Naive thymus-derived CD4-positive, alpha-beta T cell (primary cell): ENCODE measurements at regions not wholly inside any gene's neighbourhood (a gene's known extent, or its start where the extent isn't known, plus 50 kb on each side); places are given as distances from the start of the nearest gene placed in this dataset.

Experiments used
- ATAC-seq: fragments of 150-1000 bp; cut with Tn5 transposase; 2 replicates; pipeline ENCODE4 v1.10.0; 2021; ENCODE audit warnings: mild to moderate bottlenecking, moderate library complexity
- CTCF ChIA-PET: fragments of 350-600 bp; sonication (Branson Sonifier 250); formaldehyde crosslinking; loops from one replicate; lab custom pipeline; 2021; ENCODE audit warnings: antibody characterized with exemption; lab: Charles Lee
- POLR2A ChIA-PET: fragments of 350-600 bp; sonication (Branson Sonifier 250); formaldehyde crosslinking; loops from one replicate; lab custom pipeline; 2021; ENCODE audit warnings: antibody characterized with exemption, inconsistent platforms; lab: Charles Lee
- DNase-seq, 9 donors: peaks; one replicate each; pipeline versions ENCODE4 v3.0.0 to v3.0.0-alpha.2; 2020 to 2022; ENCODE audit warnings: mixed read lengths in 1 of 9
- H3K27ac ChIP-seq: one replicate; pipeline ENCODE4 v1.7.0; 2013; ENCODE audit warnings: mild to moderate bottlenecking, low read depth, low read length, moderate library complexity
- H3K27me3 ChIP-seq, 2 donors: one replicate each; pipeline ENCODE4 v1.7.0; 2013; ENCODE audit warnings: low read length in 2 of 2, mild to moderate bottlenecking in 2 of 2, moderate library complexity in 2 of 2; ENCODE audit not compliant: control insufficient read depth in 2 of 2, insufficient read depth in 2 of 2
- H3K36me3 ChIP-seq, 3 experiments: 1 replicate in 2 of 3; 2 replicates in 1 of 3; pipeline ENCODE4 v1.7.0; 2013; ENCODE audit warnings: low read length in 3 of 3, mild to moderate bottlenecking in 3 of 3, moderate library complexity in 1 of 3; ENCODE audit not compliant: insufficient read depth in 3 of 3, control insufficient read depth in 2 of 3
- H3K4me1 ChIP-seq, 2 donors: one replicate each; pipeline ENCODE4 v1.7.0; 2013; ENCODE audit warnings: low read length in 2 of 2, mild to moderate bottlenecking in 2 of 2, moderate library complexity in 1 of 2; ENCODE audit not compliant: control insufficient read depth in 2 of 2, insufficient read depth in 2 of 2
- H3K4me3 ChIP-seq: 2 replicates; pipeline ENCODE4 v1.7.0; 2013; ENCODE audit warnings: mild to moderate bottlenecking, low read length
- H3K9me3 ChIP-seq, 3 experiments: 1 replicate in 2 of 3; 2 replicates in 1 of 3; pipeline ENCODE4 v1.7.0; 2013; ENCODE audit warnings: low read length in 3 of 3; ENCODE audit not compliant: control insufficient read depth in 2 of 3
- H3K27ac Mint-ChIP-seq, 9 donors: one replicate each; pipeline ENCODE4 v1.8.0; 2020 to 2022; ENCODE audit warnings: mixed read lengths in 9 of 9, mild to moderate bottlenecking in 8 of 9, moderate library complexity in 5 of 9, inconsistent platforms in 2 of 9
- H3K27me3 Mint-ChIP-seq, 5 donors: one replicate each; pipeline ENCODE4 v1.8.0; 2021 to 2022; ENCODE audit warnings: mixed read lengths in 5 of 5, mild to moderate bottlenecking in 1 of 5
- H3K36me3 Mint-ChIP-seq, 5 donors: one replicate each; pipeline ENCODE4 v1.8.0; 2020 to 2022; ENCODE audit warnings: mixed read lengths in 5 of 5, mild to moderate bottlenecking in 3 of 5, inconsistent platforms in 1 of 5
- H3K4me1 Mint-ChIP-seq, 7 donors: one replicate each; pipeline ENCODE4 v1.8.0; 2020 to 2022; ENCODE audit warnings: mixed read lengths in 7 of 7, mild to moderate bottlenecking in 3 of 7, inconsistent platforms in 1 of 7
- H3K4me3 Mint-ChIP-seq, 10 donors: one replicate each; pipeline ENCODE4 v1.8.0; 2020 to 2022; ENCODE audit warnings: mild to moderate bottlenecking in 10 of 10, mixed read lengths in 10 of 10, moderate library complexity in 6 of 10, inconsistent platforms in 2 of 10
- H3K9me3 Mint-ChIP-seq, 11 donors: one replicate each; pipeline ENCODE4 v1.8.0; 2020 to 2022; ENCODE audit warnings: mixed read lengths in 11 of 11, mild to moderate bottlenecking in 4 of 11, inconsistent platforms in 1 of 11, moderate library complexity in 1 of 11
- intact Hi-C, 2 donors: fragments of 100-400 bp; cut with micrococcal nuclease; formaldehyde crosslinking; loops; one replicate each; pipeline ENCODE4 v1.15.1; 2023

DNA sequence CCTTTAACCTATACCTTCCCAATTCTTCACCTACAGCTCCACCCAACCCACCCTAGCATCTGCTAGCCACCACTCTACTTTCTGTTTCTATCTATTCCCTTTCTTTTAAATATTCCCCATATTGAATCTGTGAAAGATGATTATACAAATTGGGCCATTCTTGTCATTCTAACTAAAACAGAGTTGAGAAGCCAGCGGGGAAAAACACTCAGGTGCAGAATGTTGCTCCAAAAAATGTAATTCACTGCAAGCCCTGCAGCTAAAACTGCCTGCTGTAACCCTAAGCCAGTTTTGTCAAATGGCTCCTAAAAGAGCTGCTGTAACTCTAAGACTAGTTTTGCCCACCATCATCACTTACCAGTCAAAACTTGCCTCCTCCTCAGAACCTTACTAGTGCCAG is 1468.6 kb upstream of the MIR17HG start:
- intact Hi-C loops, result no loop called here
- POLR2A ChIA-PET, result interaction anchor here (0.6 kb wide), 1 partner anchor 34 kb away, joined by 3 read pairs; no protein-coding TSS in a partner anchor
- no peaks in the 10 kb centered on the region for H3K4me1 Mint-ChIP-seq

DNA sequence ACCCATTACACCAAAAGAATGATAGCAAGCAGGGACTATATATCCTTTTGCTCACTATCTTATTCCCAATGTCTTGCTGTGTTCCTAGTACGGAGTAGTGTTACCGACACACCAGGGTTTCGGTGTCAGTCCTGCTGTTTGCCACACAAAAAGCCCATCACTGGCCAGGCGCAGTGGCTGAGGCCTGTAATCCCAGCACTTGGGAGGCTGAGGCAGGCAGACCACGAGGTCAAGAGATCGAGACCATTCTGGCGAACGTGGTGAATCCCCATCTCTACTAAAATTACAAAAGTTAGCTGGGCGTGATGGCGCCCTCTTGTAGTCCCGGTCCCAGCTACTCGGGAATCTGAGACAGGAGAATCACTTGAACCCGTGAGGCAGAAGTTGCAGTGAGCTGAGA is 1467.3 kb upstream of the MIR17HG start:
- H3K4me3 Mint-ChIP-seq, result no peak overlapping the region
- ChIA-PET POLR2A (no interaction called here), CTCF (no interaction called here)
- H3K27ac Mint-ChIP-seq, result no peak overlapping the region
- H3K9me3 Mint-ChIP-seq, result peaks cover 0 to 17% (median 3%) of the 10 kb centered on the region in 11 donors
- Histone ChIP-seq H3K27me3 (no peaks in the 10 kb centered on the region), H3K9me3 (no peaks in the 10 kb centered on the region), H3K4me3 (no peak overlapping the region), H3K4me1 (no peaks in the 10 kb centered on the region), H3K27ac (no peak overlapping the region), H3K36me3 (no peaks in the 10 kb centered on the region)
- no peaks in the 10 kb centered on the region for H3K4me1 Mint-ChIP-seq
- DNase-seq (no peak), ATAC-seq (no peak)
- no peaks in the 10 kb centered on the region for H3K36me3 Mint-ChIP-seq
- intact Hi-C loops, result no loop called here
- H3K27me3 Mint-ChIP-seq, result no peaks in the 10 kb centered on the region

More for the DNA sequence above, 1468.6 kb upstream of the MIR17HG start:
- no peaks in the 10 kb centered on the region for H3K36me3 Mint-ChIP-seq
- no peaks in the 10 kb centered on the region for H3K27me3 ChIP-seq
- no peaks in the 10 kb centered on the region for H3K27me3 Mint-ChIP-seq
- H3K27ac ChIP-seq, result no peak overlapping the region
- no peaks in the 10 kb centered on the region for H3K36me3 ChIP-seq
- DNase-seq (no peak), ATAC-seq (no peak)
- peaks cover 0 to 13% (median 0%) of the 10 kb centered on the region in 11 donors for H3K9me3 Mint-ChIP-seq
- no peaks in the 10 kb centered on the region for H3K9me3 ChIP-seq
- CTCF ChIA-PET, result no interaction called here
- H3K27ac Mint-ChIP-seq, result no peak overlapping the region
- no peak overlapping the region for H3K4me3 ChIP-seq
- H3K4me3 Mint-ChIP-seq, result no peak overlapping the region
- H3K4me1 ChIP-seq, result no peaks in the 10 kb centered on the region

- DNase-seq, result no peak
- Histone ChIP-seq H3K27ac (no peak overlapping the region), H3K9me3 (no peaks in the 10 kb centered on the region), H3K4me3 (no peak overlapping the region), H3K27me3 (no peaks in the 10 kb centered on the region), H3K4me1 (no peaks in the 10 kb centered on the region), H3K36me3 (no peaks in the 10 kb centered on the region)
- H3K36me3 Mint-ChIP-seq, result no peaks in the 10 kb centered on the region
- peaks cover 0 to 18% (median 5%) of the 10 kb centered on the region in 11 donors for H3K9me3 Mint-ChIP-seq
- intact Hi-C loops, result no loop called here
- no peak overlapping the region for H3K4me3 Mint-ChIP-seq
- no peaks in the 10 kb centered on the region for H3K4me1 Mint-ChIP-seq
- POLR2A ChIA-PET, result no interaction called here
- H3K27me3 Mint-ChIP-seq, result no peaks in the 10 kb centered on the region
- no peak overlapping the region for H3K27ac Mint-ChIP-seq
- ATAC-seq, result no peak
- CTCF ChIA-PET, result no interaction called here
These were observed 1463.5 kb upstream of the MIR17HG start for GRCh38 chr13:89883893-89884448.

GRCh38 chr13:89890806-89891205 is 1456.7 kb upstream of the MIR17HG start:
- Mint-ChIP-seq H3K27me3 (no peaks in the 10 kb centered on the region), H3K4me3 (no peak overlapping the region), H3K27ac (no peak overlapping the region), H3K36me3 (no peaks in the 10 kb centered on the region), H3K9me3 (peaks cover 1 to 24% (median 11%) of the 10 kb centered on the region in 11 donors), H3K4me1 (no peaks in the 10 kb centered on the region)
- intact Hi-C loops, result no loop called here
- Histone ChIP-seq H3K27me3 (no peaks in the 10 kb centered on the region), H3K4me3 (no peak overlapping the region), H3K4me1 (no peaks in the 10 kb centered on the region), H3K9me3 (no peaks in the 10 kb centered on the region), H3K36me3 (no peaks in the 10 kb centered on the region), H3K27ac (no peak overlapping the region)
- ChIA-PET POLR2A (no interaction called here), CTCF (no interaction called here)
- ATAC-seq (no peak), DNase-seq (no peak)

- Histone ChIP-seq H3K4me3 (no peak overlapping the region), H3K27me3 (no peaks in the 10 kb centered on the region), H3K36me3 (no peaks in the 10 kb centered on the region), H3K9me3 (peaks cover 0 to 5% (median 0%) of the 10 kb centered on the region in 3 experiments), H3K4me1 (no peaks in the 10 kb centered on the region), H3K27ac (no peak overlapping the region)
- Mint-ChIP-seq H3K9me3 (peaks cover 1 to 29% (median 11%) of the 10 kb centered on the region in 11 donors), H3K27ac (no peak overlapping the region), H3K4me1 (no peaks in the 10 kb centered on the region), H3K36me3 (no peaks in the 10 kb centered on the region), H3K27me3 (no peaks in the 10 kb centered on the region), H3K4me3 (no peak overlapping the region)
- intact Hi-C loops, result no loop called here
- ChIA-PET CTCF (no interaction called here), POLR2A (no interaction called here)
- ATAC-seq, result no peak
- DNase-seq, result no peak
These were observed 1456.1 kb upstream of the MIR17HG start for GRCh38 chr13:89891416-89891815.

DNA sequence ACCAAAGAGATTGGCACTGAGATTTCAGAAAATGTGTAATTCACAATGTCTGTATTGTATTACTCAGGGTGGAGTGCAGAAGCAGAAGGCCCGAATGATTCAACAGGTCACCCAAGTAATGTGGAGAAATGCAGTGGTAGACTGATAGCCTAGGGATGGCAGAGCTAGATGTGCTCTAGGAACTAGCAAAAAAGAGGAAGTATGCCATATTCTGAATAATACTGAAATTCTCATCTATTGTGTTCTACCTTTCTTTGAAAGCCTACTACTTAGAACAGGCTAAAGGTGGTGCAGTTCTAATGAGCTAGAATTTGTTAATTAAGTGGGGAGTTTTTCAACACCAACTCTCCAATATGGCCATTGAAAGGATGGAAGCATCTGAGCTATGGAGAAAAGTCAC is 1449.8 kb upstream of the MIR17HG start:
- Histone ChIP-seq H3K4me1 (no peaks in the 10 kb centered on the region), H3K9me3 (peaks cover 0 to 6% (median 0%) of the 10 kb centered on the region in 3 experiments), H3K27me3 (no peaks in the 10 kb centered on the region), H3K4me3 (no peak overlapping the region), H3K36me3 (no peaks in the 10 kb centered on the region), H3K27ac (no peak overlapping the region)
- H3K4me1 Mint-ChIP-seq, result no peaks in the 10 kb centered on the region
- H3K27ac Mint-ChIP-seq, result no peak overlapping the region
- ChIA-PET CTCF (interaction anchor here (0.6 kb wide), 1 partner anchor 11 kb away, joined by 3 read pairs; no protein-coding TSS in a partner anchor), POLR2A (no interaction called here)
- ATAC-seq (no peak), DNase-seq (no peak)
- intact Hi-C loops, result no loop called here
- no peaks in the 10 kb centered on the region for H3K27me3 Mint-ChIP-seq
- H3K4me3 Mint-ChIP-seq, result no peak overlapping the region
- H3K9me3 Mint-ChIP-seq, result peaks cover 0 to 33% (median 8%) of the 10 kb centered on the region in 11 donors
- no peaks in the 10 kb centered on the region for H3K36me3 Mint-ChIP-seq
